ENCODE measurements at regions not wholly inside any gene's neighbourhood (a gene's known extent, or its start where the extent isn't known, plus 50 kb on each side); places are given as distances from the start of the nearest gene placed in this dataset.

GRCh38 chr22:42180349-42180842, 49.8 kb upstream of the CYP2D6 start:
- peak; percentile 76 for DNase-seq (ENCODE audit: low spot score)
